MM.1S (cell line): ENCODE measurements at regions not wholly inside any gene's neighbourhood (a gene's known extent, or its start where the extent isn't known, plus 50 kb on each side); places are given as distances from the start of the nearest gene placed in this dataset.
"Not testable (repeated sequence)": the region's sequence is repeated elsewhere in the genome, so short reads cannot be mapped to it uniquely, and the experiment has no call there.

Source experiments
- EZH2 ChIP-seq: fragments of 300-600 bp; sonication (generic); optimal IDR thresholded peaks from 2 replicates; pipeline ENCODE3; 2017; ENCODE audit warnings: low read depth, mild to moderate bottlenecking, antibody characterized with exemption, low read length, mixed read lengths
- EZH2phosphoT487 ChIP-seq: fragments of 300-600 bp; sonication (generic); IDR thresholded peaks from 2 replicates; pipeline ENCODE4 v1.6.1; 2018; ENCODE audit warnings: antibody characterized with exemption, low read length
- TF ChIP-seq, protein P1 (sequence below): fragments of 300-600 bp; sonication (generic); IDR thresholded peaks from 2 replicates; pipeline ENCODE4 v1.5.1; 2016; ENCODE audit warnings: antibody characterized with exemption, low read length, mixed read lengths

DNA sequence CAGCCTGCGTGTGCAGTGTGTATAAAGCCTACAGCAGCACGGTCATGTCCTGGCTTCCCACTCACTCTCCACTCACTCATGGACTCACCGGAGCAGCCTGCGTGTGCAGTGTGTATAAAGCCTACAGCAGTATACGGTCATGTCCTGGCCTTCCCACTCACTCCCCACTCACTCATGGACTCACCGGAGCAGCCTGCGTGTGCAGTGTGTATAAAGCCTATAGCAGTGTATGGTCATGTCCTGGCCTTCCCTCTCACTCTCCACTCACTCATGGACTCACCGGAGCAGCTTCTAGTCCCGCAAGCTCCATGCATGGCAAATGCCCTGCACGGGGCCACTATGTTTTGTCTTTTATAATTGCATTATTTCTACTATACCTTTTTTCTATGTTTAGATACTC lies 149.8 kb downstream of the DLL1 start:
- TF ChIP-seq, protein P1, sequence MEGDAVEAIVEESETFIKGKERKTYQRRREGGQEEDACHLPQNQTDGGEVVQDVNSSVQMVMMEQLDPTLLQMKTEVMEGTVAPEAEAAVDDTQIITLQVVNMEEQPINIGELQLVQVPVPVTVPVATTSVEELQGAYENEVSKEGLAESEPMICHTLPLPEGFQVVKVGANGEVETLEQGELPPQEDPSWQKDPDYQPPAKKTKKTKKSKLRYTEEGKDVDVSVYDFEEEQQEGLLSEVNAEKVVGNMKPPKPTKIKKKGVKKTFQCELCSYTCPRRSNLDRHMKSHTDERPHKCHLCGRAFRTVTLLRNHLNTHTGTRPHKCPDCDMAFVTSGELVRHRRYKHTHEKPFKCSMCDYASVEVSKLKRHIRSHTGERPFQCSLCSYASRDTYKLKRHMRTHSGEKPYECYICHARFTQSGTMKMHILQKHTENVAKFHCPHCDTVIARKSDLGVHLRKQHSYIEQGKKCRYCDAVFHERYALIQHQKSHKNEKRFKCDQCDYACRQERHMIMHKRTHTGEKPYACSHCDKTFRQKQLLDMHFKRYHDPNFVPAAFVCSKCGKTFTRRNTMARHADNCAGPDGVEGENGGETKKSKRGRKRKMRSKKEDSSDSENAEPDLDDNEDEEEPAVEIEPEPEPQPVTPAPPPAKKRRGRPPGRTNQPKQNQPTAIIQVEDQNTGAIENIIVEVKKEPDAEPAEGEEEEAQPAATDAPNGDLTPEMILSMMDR: not testable (repeated sequence)
- TF ChIP-seq EZH2, EZH2phosphoT487: not testable (repeated sequence)
